ENCODE measurements at regions not wholly inside any gene's neighbourhood (a gene's known extent, or its start where the extent isn't known, plus 50 kb on each side); places are given as distances from the start of the nearest gene placed in this dataset.

DNA sequence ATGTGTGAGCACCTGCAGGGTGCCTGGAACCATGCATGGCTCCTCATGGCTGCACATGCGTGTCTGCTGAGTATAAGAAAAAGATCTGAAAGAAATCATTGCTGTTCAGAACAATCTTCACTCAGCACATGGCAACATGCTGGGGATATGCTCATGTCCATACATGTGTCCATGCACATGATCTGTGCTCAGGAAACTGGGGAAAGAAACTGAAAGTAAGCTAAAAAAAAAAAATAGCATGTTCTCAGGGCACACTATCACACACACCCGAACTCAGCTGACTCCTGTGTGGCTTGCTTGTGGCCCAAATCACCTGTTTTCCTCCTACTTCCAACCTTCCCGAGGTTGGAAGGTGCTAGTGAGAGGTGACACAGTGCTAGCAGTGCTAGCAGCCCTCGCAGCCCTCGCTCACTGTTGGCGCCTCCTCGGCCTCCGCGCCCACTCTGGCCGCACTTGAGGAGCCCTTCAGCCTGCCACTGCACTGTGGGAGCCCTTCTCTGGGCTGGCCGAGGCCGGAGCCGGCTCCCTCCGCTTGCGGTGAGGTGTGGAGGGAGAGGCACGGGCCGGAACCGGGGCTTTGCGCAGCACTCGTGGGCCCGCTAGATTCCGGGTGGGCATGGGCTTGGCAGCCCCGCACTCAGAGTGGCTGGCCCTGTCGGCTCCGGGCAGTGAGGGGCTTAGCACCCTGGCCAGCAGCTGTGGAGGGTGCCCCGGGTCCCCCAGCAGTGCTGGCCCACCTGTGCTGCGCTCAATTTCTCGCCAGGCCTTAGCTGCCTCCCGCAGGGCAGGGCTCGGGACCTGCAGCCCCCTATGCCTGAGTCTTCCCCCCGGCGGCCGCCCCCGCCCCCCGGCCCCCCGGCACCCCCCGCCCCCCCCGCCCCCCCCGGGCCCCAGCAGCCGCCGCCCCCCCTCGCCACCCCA lies 76.0 kb downstream of the GADD45G start:
- Histone ChIP-seq H3K36me3 (ENCODE audit: control insufficient read depth in 2 of 4, insufficient read depth in 4 of 4, low read length in 3 of 4) (0 out of 8 replicates have a peak, but pooled peaks cover 0 to 3% (median 0%) of the 10 kb centered on the region in 4 experiments), H2AFZ (ENCODE audit: low read length) (no peak overlapping the region), H3K79me1 (ENCODE audit: low read depth, low read length) (no peaks in the 10 kb centered on the region), H3K27me3 (replicated peaks in 1 of 4; ENCODE audit: control insufficient read depth in 3 of 4, extremely low read depth in 1 of 4, insufficient read depth in 3 of 4, low read length in 3 of 4) (peaks cover 0 to 19% (median 6%) of the 10 kb centered on the region in 4 experiments; a peak in 5 of 7 replicates), H2AK5ac (ENCODE audit: low read depth, low read length) (peak overlapping the region; percentile 91; the same call in 1 of the 2 replicates), H3K9me3 (ENCODE audit: insufficient read depth in 2 of 2, low read depth in 1 of 2, low read length in 1 of 2) (peaks cover 7 to 9% of the 10 kb centered on the region in 2 experiments; a peak in 3 of 4 replicates), H2BK20ac (ENCODE audit: low read length) (peak overlapping the region; percentile 95), H3K9ac (replicated peaks in 1 of 4; ENCODE audit: extremely low read depth in 1 of 4, low read depth in 3 of 4, low read length in 3 of 4) (no peak overlapping the region), H4K5ac (ENCODE audit: insufficient read length, low read depth, low read length) (no peak overlapping the region), H3K4me1 (replicated peaks in 1 of 4; ENCODE audit: control insufficient read depth in 3 of 4, insufficient read depth in 4 of 4, low read length in 3 of 4) (peaks cover 17 to 33% (median 28%) of the 10 kb centered on the region in 4 experiments), H2BK120ac (replicated peaks; ENCODE audit: low read depth, low read length) (peak overlapping the region; percentile 71), H2BK15ac (ENCODE audit: low read length) (peak overlapping the region; percentile 75; the same call in 1 of the 2 replicates), H4K8ac (ENCODE audit: extremely low read depth, insufficient read depth, low read length) (no peak overlapping the region), H2BK12ac (ENCODE audit: low read depth, low read length) (peak overlapping the region; percentile 86; the same call in 1 of the 2 replicates), H3K23me2 (ENCODE audit: low read depth, low read length) (0 out of 2 replicates have a peak, but pooled peaks cover 5% of the 10 kb centered on the region), H3K56ac (replicated peaks; ENCODE audit: insufficient read length, low read depth, low read length) (no peak overlapping the region), H4K20me1 (replicated peaks in 1 of 2; ENCODE audit: control insufficient read depth in 1 of 2, insufficient read depth in 2 of 2, low read length in 2 of 2) (no peaks in the 10 kb centered on the region), H2BK5ac (ENCODE audit: low read depth, low read length) (peak overlapping the region; percentile 76; the same call in 1 of the 2 replicates), H3K4me3 (ENCODE audit: extremely low read depth in 1 of 4, insufficient read depth in 2 of 4, low read depth in 3 of 4, low read length in 4 of 4) (no peak overlapping the region), H3K27ac (ENCODE audit: low read depth, low read length) (no peak overlapping the region), H3K23ac (ENCODE audit: insufficient read length) (no peak overlapping the region), H3K79me2 (ENCODE audit: control insufficient read depth in 1 of 2, insufficient read depth in 2 of 2, low read length in 2 of 2) (no peaks in the 10 kb centered on the region), H3K18ac (ENCODE audit: extremely low read depth, low read length) (peak overlapping the region; percentile 87; the same call in 1 of the 2 replicates), H4K91ac (replicated peaks; ENCODE audit: insufficient read length, low read length) (peak overlapping the region; percentile 85), H3K4me2 (ENCODE audit: insufficient read depth in 1 of 2, low read depth in 2 of 2, low read length in 2 of 2) (no peak overlapping the region), H3K4ac (replicated peaks; ENCODE audit: insufficient read length, low read depth, low read length) (no peak overlapping the region), H3K14ac (ENCODE audit: insufficient read length) (no peak overlapping the region)
- CTCF ChIA-PET (ENCODE audit: partially characterized antibody) = interaction anchor here (0.8 to 2.5 kb wide), 6 partner anchors 10 to 298 kb away, joined by 3 to 13 read pairs (median 4); no protein-coding TSS in a partner anchor
- no peak for FAIRE-seq
- no peak for DNase-seq (ENCODE audit: low read depth in 1 of 2, low spot score in 2 of 2)
- POLR2A ChIA-PET (ENCODE audit: partially characterized antibody) = interaction anchor here (1.6 to 6.6 kb wide), 3 partner anchors 15 to 78 kb away, joined by 6 to 89 read pairs (median 7); partner anchors contain the start of gene GADD45G
- WGBS, 2 experiments (ENCODE audit: extremely low coverage in 1 of 2, insufficient coverage in 1 of 2, insufficient read length in 1 of 2, insufficient replicate concordance in 2 of 2, low coverage in 1 of 2, low lambda C conversion rate in 2 of 2, missing lambda C conversion rate in 1 of 2) = 88% methylated on average over 12 of the region's 42 CpGs; no CpG with 5 or more reads in 1 of the 2 experiments
- TF ChIP-seq, protein P1, sequence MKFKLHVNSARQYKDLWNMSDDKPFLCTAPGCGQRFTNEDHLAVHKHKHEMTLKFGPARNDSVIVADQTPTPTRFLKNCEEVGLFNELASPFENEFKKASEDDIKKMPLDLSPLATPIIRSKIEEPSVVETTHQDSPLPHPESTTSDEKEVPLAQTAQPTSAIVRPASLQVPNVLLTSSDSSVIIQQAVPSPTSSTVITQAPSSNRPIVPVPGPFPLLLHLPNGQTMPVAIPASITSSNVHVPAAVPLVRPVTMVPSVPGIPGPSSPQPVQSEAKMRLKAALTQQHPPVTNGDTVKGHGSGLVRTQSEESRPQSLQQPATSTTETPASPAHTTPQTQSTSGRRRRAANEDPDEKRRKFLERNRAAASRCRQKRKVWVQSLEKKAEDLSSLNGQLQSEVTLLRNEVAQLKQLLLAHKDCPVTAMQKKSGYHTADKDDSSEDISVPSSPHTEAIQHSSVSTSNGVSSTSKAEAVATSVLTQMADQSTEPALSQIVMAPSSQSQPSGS (IDR thresholded peaks at IDR 0.05; ENCODE audit: low read length) = no peak
- TF ChIP-seq YY1 (IDR thresholded peaks at IDR 0.05; ENCODE audit: low read depth, low read length) = no peak
- TF ChIP-seq RFX5 (IDR thresholded peaks at IDR 0.05; ENCODE audit: borderline replicate concordance, low read depth, low read length) = no peak
- TF ChIP-seq BCL11A (IDR thresholded peaks at IDR 0.05; ENCODE audit: low read depth in 2 of 2, low read length in 2 of 2) = no peak
- no peak for TF ChIP-seq HDAC6 (IDR thresholded peaks at IDR 0.05; ENCODE audit: low read depth, low read length)
- no peak for TF ChIP-seq CHD2 (IDR thresholded peaks at IDR 0.05; ENCODE audit: low read length)
- no peak for TF ChIP-seq CTBP2 (IDR thresholded peaks at IDR 0.05; ENCODE audit: borderline replicate concordance, insufficient read depth, insufficient read length, low read length)
- no peak for TF ChIP-seq SP1 (IDR thresholded peaks at IDR 0.05; ENCODE audit: low read depth, low read length)
- no peak for TF ChIP-seq ZNF274 (IDR thresholded peaks at IDR 0.05; ENCODE audit: borderline replicate concordance, extremely low read depth, low read length)
- no peak for TF ChIP-seq POLR2A (IDR thresholded peaks at IDR 0.05; ENCODE audit: control extremely low read depth in 1 of 2, low read depth in 2 of 2, low read length in 2 of 2)

Measured in H1 (cell line).